GM19025 (cell line): ENCODE measurements at regions not wholly inside any gene's neighbourhood (a gene's known extent, or its start where the extent isn't known, plus 50 kb on each side); places are given as distances from the start of the nearest gene placed in this dataset.

ENCODE experiments used
- ATAC-seq: cut with Tn5 transposase; IDR thresholded peaks from one replicate; pipeline ENCODE4 v1.9.1; 2021; ENCODE audit warnings: mild to moderate bottlenecking, low read depth, moderate library complexity; ENCODE audit not compliant: unreplicated experiment

GRCh38 chr7:106774768-106775551, 90.1 kb upstream of the PIK3CG start:
- no peak for ATAC-seq

- ATAC-seq = no peak
These were observed 89.5 kb upstream of the PIK3CG start for GRCh38 chr7:106775552-106775936.

GRCh38 chr7:106775975-106776607, 89.0 kb upstream of the PIK3CG start:
- ATAC-seq = no peak

GRCh38 chr7:106776618-106777347, 88.3 kb upstream of the PIK3CG start:
- no peak for ATAC-seq

GRCh38 chr7:106777674-106778299, 87.3 kb upstream of the PIK3CG start:
- no peak for ATAC-seq

GRCh38 chr7:106778656-106779250, 86.3 kb upstream of the PIK3CG start:
- no peak for ATAC-seq

GRCh38 chr7:106779877-106780276, 85.2 kb upstream of the PIK3CG start:
- no peak for ATAC-seq

- no peak for ATAC-seq
These were observed 84.1 kb upstream of the PIK3CG start for GRCh38 chr7:106781007-106781406.

GRCh38 chr7:106781828-106782544, 83.1 kb upstream of the PIK3CG start:
- ATAC-seq = no peak

GRCh38 chr7:106783286-106783685, 81.8 kb upstream of the PIK3CG start:
- ATAC-seq = no peak

GRCh38 chr7:106788637-106789036, 76.4 kb upstream of the PIK3CG start:
- no peak for ATAC-seq

- no peak for ATAC-seq
These were observed 73.6 kb upstream of the PIK3CG start for GRCh38 chr7:106791526-106791925.

- ATAC-seq = no peak
These were observed 72.7 kb upstream of the PIK3CG start for GRCh38 chr7:106792233-106792926.

- ATAC-seq = no peak
These were observed 71.8 kb upstream of the PIK3CG start for GRCh38 chr7:106793015-106793975.

- no peak for ATAC-seq
These were observed 70.6 kb upstream of the PIK3CG start for GRCh38 chr7:106794276-106795083.

GRCh38 chr7:106795084-106795876, 69.8 kb upstream of the PIK3CG start:
- ATAC-seq = no peak

- ATAC-seq = peak; percentile 51
These were observed 69.2 kb upstream of the PIK3CG start for GRCh38 chr7:106795877-106796231.
